Middle frontal gyrus (tissue), 1 donor: ENCODE measurements at regions not wholly inside any gene's neighbourhood (a gene's known extent, or its start where the extent isn't known, plus 50 kb on each side); places are given as distances from the start of the nearest gene placed in this dataset.

ENCODE experiments used
- DNase-seq: peaks from one replicate; pipeline ENCODE4 v3.0.0-alpha.2; 2015; ENCODE audit warnings: low spot score; ENCODE audit errors: extremely low spot score

- no peak for DNase-seq
These were observed 1137.0 kb upstream of the PHF14 start for GRCh38 chr7:9836671-9837070.

- DNase-seq: no peak
These were observed 1131.4 kb upstream of the PHF14 start for GRCh38 chr7:9842301-9842700.

- DNase-seq: no peak
These were observed 1126.8 kb upstream of the PHF14 start for GRCh38 chr7:9846902-9847301.

GRCh38 chr7:9854605-9855004 lies 1119.1 kb upstream of the PHF14 start:
- DNase-seq: no peak

- no peak for DNase-seq
These were observed 1117.0 kb upstream of the PHF14 start for GRCh38 chr7:9856668-9857067.

GRCh38 chr7:9863545-9863944 lies 1110.1 kb upstream of the PHF14 start:
- DNase-seq: no peak

- no peak for DNase-seq
These were observed 1104.5 kb upstream of the PHF14 start for GRCh38 chr7:9869151-9869550.

- no peak for DNase-seq
These were observed 1104.1 kb upstream of the PHF14 start for GRCh38 chr7:9869566-9869965.

- no peak for DNase-seq
These were observed 1103.0 kb upstream of the PHF14 start for GRCh38 chr7:9870674-9871073.

GRCh38 chr7:9874182-9874581 lies 1099.5 kb upstream of the PHF14 start:
- no peak for DNase-seq

- DNase-seq: no peak
These were observed 1097.6 kb upstream of the PHF14 start for GRCh38 chr7:9876053-9876452.

GRCh38 chr7:9889554-9889953 lies 1084.1 kb upstream of the PHF14 start:
- no peak for DNase-seq

GRCh38 chr7:9890092-9890491 lies 1083.6 kb upstream of the PHF14 start:
- DNase-seq: no peak

GRCh38 chr7:9891056-9891455 lies 1082.6 kb upstream of the PHF14 start:
- DNase-seq: no peak

GRCh38 chr7:9900339-9900738 lies 1073.3 kb upstream of the PHF14 start:
- DNase-seq: no peak

- no peak for DNase-seq
These were observed 1052.3 kb upstream of the PHF14 start for GRCh38 chr7:9921326-9921725.

- DNase-seq: no peak
These were observed 1035.6 kb upstream of the PHF14 start for GRCh38 chr7:9937944-9938631.

- no peak for DNase-seq
These were observed 1034.5 kb upstream of the PHF14 start for GRCh38 chr7:9939176-9939575.

- DNase-seq: no peak
These were observed 1028.5 kb upstream of the PHF14 start for GRCh38 chr7:9945131-9945530.

- no peak for DNase-seq
These were observed 1027.8 kb upstream of the PHF14 start for GRCh38 chr7:9945857-9946256.

GRCh38 chr7:9955138-9955537 lies 1018.5 kb upstream of the PHF14 start:
- no peak for DNase-seq

- DNase-seq: no peak
These were observed 1015.2 kb upstream of the PHF14 start for GRCh38 chr7:9958486-9958885.

GRCh38 chr7:9960460-9960859 lies 1013.2 kb upstream of the PHF14 start:
- no peak for DNase-seq
